ENCODE measurements at regions not wholly inside any gene's neighbourhood (a gene's known extent, or its start where the extent isn't known, plus 50 kb on each side); places are given as distances from the start of the nearest gene placed in this dataset.

- Histone ChIP-seq H3K9ac (ENCODE audit: low read length) (no peak overlapping the region), H3K27me3 (ENCODE audit: control insufficient read depth in 1 of 2, insufficient read depth in 1 of 2, low read length in 2 of 2) (peaks cover 0 to 3% of the 10 kb centered on the region in 2 experiments), H3K9me3 (ENCODE audit: control insufficient read depth, low read length) (no peaks in the 10 kb centered on the region), H3K4me1 (ENCODE audit: control insufficient read depth, insufficient read depth, low read depth, low read length) (no peaks in the 10 kb centered on the region), H3K27ac (ENCODE audit: low read length, poor library complexity, severe bottlenecking) (no peak overlapping the region), H2BK5ac (ENCODE audit: low read depth, low read length, poor library complexity, severe bottlenecking) (no peak overlapping the region), H3K79me1 (replicated peaks; ENCODE audit: low read length, poor library complexity, severe bottlenecking) (no peaks in the 10 kb centered on the region), H3K4me2 (ENCODE audit: low read length, poor library complexity, severe bottlenecking) (no peak overlapping the region), H2AK5ac (ENCODE audit: low read length, severe bottlenecking) (no peak overlapping the region), H3K36me3 (ENCODE audit: control insufficient read depth in 1 of 2, insufficient read depth in 2 of 2, low read depth in 1 of 2, low read length in 2 of 2) (no peaks in the 10 kb centered on the region), H2BK120ac (ENCODE audit: low read depth, low read length) (no peak overlapping the region), H3K18ac (ENCODE audit: low read depth in 1 of 2, low read length in 2 of 2) (no peak overlapping the region), H2BK12ac (ENCODE audit: low read length in 2 of 2) (no peak overlapping the region), H4K8ac (ENCODE audit: low read length) (no peak overlapping the region), H2AFZ (ENCODE audit: low read depth, low read length) (no peak overlapping the region), H4K91ac (ENCODE audit: low read length) (no peak overlapping the region), H3K4ac (ENCODE audit: low read depth in 1 of 2, low read length in 2 of 2) (no peak overlapping the region), H3K23ac (ENCODE audit: low read length in 2 of 2) (no peak overlapping the region), H2BK15ac (ENCODE audit: low read depth, poor library complexity, severe bottlenecking) (no peak overlapping the region), H3K4me3 (ENCODE audit: insufficient read depth in 1 of 2, low read depth in 1 of 2, low read length in 2 of 2) (no peak overlapping the region), H3K14ac (ENCODE audit: low read length in 2 of 2) (no peak overlapping the region)
- no peak for DNase-seq
- 88% methylated on average over 20 of the region's 21 CpGs for WGBS
These were observed 451.7 kb downstream of the AGTPBP1 start for GRCh38 chr9:85290019-85290418.

- Histone ChIP-seq H3K36me3 (ENCODE audit: control insufficient read depth in 1 of 2, insufficient read depth in 2 of 2, low read depth in 1 of 2, low read length in 2 of 2) (no peaks in the 10 kb centered on the region), H3K27me3 (ENCODE audit: control insufficient read depth in 1 of 2, insufficient read depth in 1 of 2, low read length in 2 of 2) (peaks cover 0 to 3% of the 10 kb centered on the region in 2 experiments), H3K27ac (ENCODE audit: low read length, poor library complexity, severe bottlenecking) (no peak overlapping the region), H4K91ac (ENCODE audit: low read length) (no peak overlapping the region), H3K4me1 (ENCODE audit: control insufficient read depth, insufficient read depth, low read depth, low read length) (no peaks in the 10 kb centered on the region), H3K4me3 (ENCODE audit: insufficient read depth in 1 of 2, low read depth in 1 of 2, low read length in 2 of 2) (no peak overlapping the region), H4K8ac (ENCODE audit: low read length) (no peak overlapping the region), H3K4me2 (ENCODE audit: low read length, poor library complexity, severe bottlenecking) (no peak overlapping the region), H3K4ac (ENCODE audit: low read depth in 1 of 2, low read length in 2 of 2) (no peak overlapping the region), H2AFZ (ENCODE audit: low read depth, low read length) (no peak overlapping the region), H3K23ac (ENCODE audit: low read length in 2 of 2) (no peak overlapping the region), H2BK12ac (ENCODE audit: low read length in 2 of 2) (no peak overlapping the region), H3K9ac (ENCODE audit: low read length) (no peak overlapping the region), H3K18ac (ENCODE audit: low read depth in 1 of 2, low read length in 2 of 2) (no peak overlapping the region), H2BK5ac (ENCODE audit: low read depth, low read length, poor library complexity, severe bottlenecking) (no peak overlapping the region), H3K79me1 (replicated peaks; ENCODE audit: low read length, poor library complexity, severe bottlenecking) (no peaks in the 10 kb centered on the region), H2BK15ac (ENCODE audit: low read depth, poor library complexity, severe bottlenecking) (no peak overlapping the region), H3K14ac (ENCODE audit: low read length in 2 of 2) (no peak overlapping the region), H3K9me3 (ENCODE audit: control insufficient read depth, low read length) (no peaks in the 10 kb centered on the region), H2BK120ac (ENCODE audit: low read depth, low read length) (no peak overlapping the region), H2AK5ac (ENCODE audit: low read length, severe bottlenecking) (no peak overlapping the region)
- WGBS = 94% methylated on average over 18 of the region's 18 CpGs
- no peak for DNase-seq
These were observed 452.6 kb downstream of the AGTPBP1 start for GRCh38 chr9:85289142-85289541.

GRCh38 chr9:85283421-85283820 is 458.3 kb downstream of the AGTPBP1 start:
- H3K4me1 ChIP-seq (ENCODE audit: control insufficient read depth, insufficient read depth, low read depth, low read length) = no peaks in the 10 kb centered on the region
- no peak overlapping the region for H2AFZ ChIP-seq (ENCODE audit: low read depth, low read length)
- H3K18ac ChIP-seq (ENCODE audit: low read depth in 1 of 2, low read length in 2 of 2) = no peak overlapping the region
- H3K23ac ChIP-seq (ENCODE audit: low read length in 2 of 2) = no peak overlapping the region
- H3K4me2 ChIP-seq (ENCODE audit: low read length, poor library complexity, severe bottlenecking) = no peak overlapping the region
- H3K4me3 ChIP-seq (ENCODE audit: insufficient read depth in 1 of 2, low read depth in 1 of 2, low read length in 2 of 2) = no peak overlapping the region
- H2BK120ac ChIP-seq (ENCODE audit: low read depth, low read length) = no peak overlapping the region
- no peaks in the 10 kb centered on the region for H3K79me1 ChIP-seq (replicated peaks; ENCODE audit: low read length, poor library complexity, severe bottlenecking)
- no peak overlapping the region for H2BK12ac ChIP-seq (ENCODE audit: low read length in 2 of 2)
- no peaks in the 10 kb centered on the region for H3K9me3 ChIP-seq (ENCODE audit: control insufficient read depth, low read length)
- H3K9ac ChIP-seq (ENCODE audit: low read length) = no peak overlapping the region
- no peak overlapping the region for H2BK15ac ChIP-seq (ENCODE audit: low read depth, poor library complexity, severe bottlenecking)
- no peaks in the 10 kb centered on the region for H3K36me3 ChIP-seq (ENCODE audit: control insufficient read depth in 1 of 2, insufficient read depth in 2 of 2, low read depth in 1 of 2, low read length in 2 of 2)
- no peak overlapping the region for H3K4ac ChIP-seq (ENCODE audit: low read depth in 1 of 2, low read length in 2 of 2)
- WGBS = 91% methylated on average over 2 of the region's 3 CpGs
- no peak overlapping the region for H3K27ac ChIP-seq (ENCODE audit: low read length, poor library complexity, severe bottlenecking)
- H2BK5ac ChIP-seq (ENCODE audit: low read depth, low read length, poor library complexity, severe bottlenecking) = no peak overlapping the region
- no peaks in the 10 kb centered on the region for H3K27me3 ChIP-seq (ENCODE audit: control insufficient read depth in 1 of 2, insufficient read depth in 1 of 2, low read length in 2 of 2)
- no peak overlapping the region for H2AK5ac ChIP-seq (ENCODE audit: low read length, severe bottlenecking)
- no peak overlapping the region for H4K8ac ChIP-seq (ENCODE audit: low read length)
- H4K91ac ChIP-seq (ENCODE audit: low read length) = no peak overlapping the region
- no peak for DNase-seq
- no peak overlapping the region for H3K14ac ChIP-seq (ENCODE audit: low read length in 2 of 2)

- Histone ChIP-seq H3K27me3 (ENCODE audit: control insufficient read depth in 1 of 2, insufficient read depth in 1 of 2, low read length in 2 of 2) (no peaks in the 10 kb centered on the region), H4K8ac (ENCODE audit: low read length) (no peak overlapping the region), H2BK12ac (ENCODE audit: low read length in 2 of 2) (no peak overlapping the region), H3K23ac (ENCODE audit: low read length in 2 of 2) (no peak overlapping the region), H3K4me2 (ENCODE audit: low read length, poor library complexity, severe bottlenecking) (no peak overlapping the region), H3K36me3 (ENCODE audit: control insufficient read depth in 1 of 2, insufficient read depth in 2 of 2, low read depth in 1 of 2, low read length in 2 of 2) (no peaks in the 10 kb centered on the region), H2BK15ac (ENCODE audit: low read depth, poor library complexity, severe bottlenecking) (no peak overlapping the region), H3K4me1 (ENCODE audit: control insufficient read depth, insufficient read depth, low read depth, low read length) (no peaks in the 10 kb centered on the region), H3K27ac (ENCODE audit: low read length, poor library complexity, severe bottlenecking) (no peak overlapping the region), H2AK5ac (ENCODE audit: low read length, severe bottlenecking) (no peak overlapping the region), H3K4ac (ENCODE audit: low read depth in 1 of 2, low read length in 2 of 2) (no peak overlapping the region), H3K9ac (ENCODE audit: low read length) (no peak overlapping the region), H2AFZ (ENCODE audit: low read depth, low read length) (no peak overlapping the region), H3K79me1 (replicated peaks; ENCODE audit: low read length, poor library complexity, severe bottlenecking) (no peaks in the 10 kb centered on the region), H4K91ac (ENCODE audit: low read length) (no peak overlapping the region), H3K9me3 (ENCODE audit: control insufficient read depth, low read length) (no peaks in the 10 kb centered on the region), H3K14ac (ENCODE audit: low read length in 2 of 2) (no peak overlapping the region), H2BK5ac (ENCODE audit: low read depth, low read length, poor library complexity, severe bottlenecking) (no peak overlapping the region), H3K4me3 (ENCODE audit: insufficient read depth in 1 of 2, low read depth in 1 of 2, low read length in 2 of 2) (no peak overlapping the region), H3K18ac (ENCODE audit: low read depth in 1 of 2, low read length in 2 of 2) (no peak overlapping the region), H2BK120ac (ENCODE audit: low read depth, low read length) (no peak overlapping the region)
- 73% methylated on average over 4 of the region's 4 CpGs for WGBS
- no peak for DNase-seq
These were observed 463.0 kb downstream of the AGTPBP1 start for GRCh38 chr9:85278769-85279168.
